ENCODE measurements at regions not wholly inside any gene's neighbourhood (a gene's known extent, or its start where the extent isn't known, plus 50 kb on each side); places are given as distances from the start of the nearest gene placed in this dataset.
"Not testable (repeated sequence)": the region's sequence is repeated elsewhere in the genome, so short reads cannot be mapped to it uniquely, and the experiment has no call there.

GRCh38 chrX:138856881-138857604 lies 145.5 kb upstream of the FGF13 start:
- DNase-seq: no peak

DNA sequence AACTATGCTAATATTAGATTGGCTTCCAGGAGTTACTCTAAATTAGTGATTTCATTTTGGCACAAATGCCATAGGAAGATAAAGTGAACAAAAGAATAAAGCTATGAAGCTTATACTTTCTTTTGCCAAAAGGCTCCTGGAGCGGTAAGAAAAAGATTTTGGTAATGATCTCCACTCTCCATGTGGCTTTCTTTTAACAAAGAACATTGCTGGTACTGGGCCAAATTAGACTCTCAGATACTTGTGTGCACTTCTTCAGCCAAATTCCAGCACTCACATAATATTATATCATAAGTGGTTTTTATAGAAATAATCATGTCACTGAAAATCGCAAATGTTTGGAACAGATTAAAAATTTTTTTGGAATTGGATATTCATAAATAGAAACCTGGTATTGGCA lies 142.4 kb upstream of the FGF13 start:
- no peak for DNase-seq

GRCh38 chrX:138849521-138849920 lies 138.0 kb upstream of the FGF13 start:
- DNase-seq: no peak

GRCh38 chrX:138847930-138848329 lies 136.4 kb upstream of the FGF13 start:
- DNase-seq: no peak

DNA sequence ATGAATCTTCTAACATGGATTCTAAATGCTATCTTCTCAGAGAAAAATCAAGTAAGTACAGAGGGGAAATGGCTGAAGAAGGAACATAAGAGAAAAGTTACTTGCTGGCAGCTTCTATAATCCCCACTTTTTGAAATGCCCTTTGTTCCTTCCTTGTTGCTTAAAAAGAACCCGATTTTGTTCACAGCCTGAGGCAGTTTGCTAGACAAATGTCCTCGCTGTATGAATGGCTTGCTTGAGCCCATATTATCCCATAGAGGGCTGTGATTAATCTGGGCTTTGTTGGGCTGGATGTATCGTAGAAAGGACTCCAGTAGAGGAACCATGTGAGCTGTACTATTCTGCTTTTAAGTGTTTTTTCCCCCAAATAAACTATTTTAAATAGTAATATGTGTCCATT lies 134.3 kb upstream of the FGF13 start:
- DNase-seq: no peak

GRCh38 chrX:138807400-138807799 lies 95.9 kb upstream of the FGF13 start:
- DNase-seq: not testable (repeated sequence)

DNA sequence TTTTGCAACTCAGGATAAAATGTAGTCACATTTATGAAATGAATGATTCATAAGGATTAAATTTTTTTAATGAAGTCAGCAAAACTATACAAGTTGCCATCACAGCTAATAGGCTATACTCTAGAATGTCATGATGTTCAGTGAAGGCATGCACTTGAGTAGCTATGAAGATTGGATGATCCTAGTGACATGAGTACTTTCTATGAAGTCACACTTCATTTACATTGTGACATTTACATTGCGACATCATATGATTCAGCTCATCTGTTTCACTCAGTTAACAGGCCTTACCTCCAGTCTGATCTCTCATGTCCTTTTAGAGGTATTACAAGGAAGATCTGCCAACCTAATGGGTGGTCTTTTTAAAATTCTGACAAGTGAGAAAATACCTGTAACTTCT lies 82.7 kb upstream of the FGF13 start:
- DNase-seq: no peak

DNA sequence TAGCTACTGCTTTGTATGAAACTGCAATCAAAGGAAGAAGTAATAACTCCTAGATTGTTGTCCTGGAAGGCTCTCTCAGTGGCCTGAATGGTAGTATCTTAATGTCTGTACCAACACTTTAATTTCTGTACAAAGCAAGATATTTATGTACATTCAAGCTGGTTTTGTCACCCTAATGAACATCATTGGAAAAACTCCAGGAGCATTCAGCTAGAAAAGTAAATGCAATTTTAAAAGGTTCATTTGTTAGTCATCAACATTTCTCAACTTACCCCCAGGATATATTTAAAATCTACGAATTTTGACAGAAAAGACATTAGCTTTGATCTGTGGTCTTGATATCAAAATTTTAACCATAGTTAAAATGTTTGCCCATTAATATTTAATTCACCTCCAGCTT lies 80.0 kb upstream of the FGF13 start:
- DNase-seq: no peak

DNA sequence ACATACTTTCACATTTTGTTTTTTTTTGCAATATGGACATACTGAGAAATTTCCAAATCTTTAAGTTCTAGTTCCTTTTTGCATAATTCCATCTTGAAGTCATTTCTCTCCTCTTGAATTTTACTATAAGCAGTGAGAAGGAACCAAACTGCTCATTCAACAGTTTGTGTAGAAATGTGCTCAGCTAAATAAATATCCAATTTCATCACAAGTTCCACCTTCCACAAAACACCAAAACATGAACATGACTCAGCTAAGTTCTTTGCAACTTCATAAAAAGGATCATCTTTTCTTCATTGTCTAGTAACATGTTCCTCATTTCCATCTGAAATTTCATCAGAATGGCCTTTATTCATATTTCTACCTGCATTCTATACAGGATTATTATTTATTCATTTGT lies 77.3 kb upstream of the FGF13 start:
- no peak for DNase-seq

GRCh38 chrX:138778576-138778909 lies 67.0 kb upstream of the FGF13 start:
- DNase-seq: not testable (repeated sequence)

GRCh38 chrX:138777908-138778575 lies 66.5 kb upstream of the FGF13 start:
- not testable (repeated sequence) for DNase-seq

DNA sequence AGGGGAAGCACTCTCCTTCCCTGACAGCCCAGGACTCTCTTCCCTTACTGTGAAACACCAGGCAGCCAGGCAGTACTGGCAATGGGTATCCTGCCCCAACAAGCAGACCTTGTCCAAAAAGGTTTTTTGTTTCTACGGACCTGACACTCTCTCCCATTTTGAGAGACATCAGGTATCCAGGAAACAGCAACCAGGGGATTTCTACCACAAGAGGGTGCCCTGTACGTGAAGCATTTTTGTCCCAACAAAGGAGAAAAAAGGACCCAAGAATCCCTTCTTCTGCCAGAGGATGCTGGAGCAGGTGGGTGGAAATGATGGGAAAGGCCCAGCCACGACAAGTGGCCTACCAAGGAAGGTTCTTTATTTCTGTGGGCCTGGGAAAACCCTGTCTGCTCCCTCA lies 65.7 kb upstream of the FGF13 start:
- DNase-seq: no peak

DNA sequence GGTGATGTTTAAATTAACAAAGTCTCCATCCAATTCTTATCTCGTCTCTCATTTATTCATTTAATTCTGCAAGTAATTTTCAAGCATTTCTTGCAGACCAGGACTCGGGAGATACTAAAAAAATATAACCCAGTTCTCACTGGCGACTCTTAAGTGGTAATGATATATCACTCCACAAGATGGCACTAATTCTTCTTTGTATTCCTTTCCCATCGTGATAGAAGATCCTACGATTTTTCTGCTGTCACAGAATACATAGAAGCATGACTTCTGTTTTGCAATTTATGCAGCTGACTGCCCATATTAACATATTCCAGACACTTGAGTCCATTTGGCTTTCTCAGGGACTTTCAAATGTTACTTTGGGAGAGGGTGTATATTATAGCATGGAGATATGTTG lies 64.0 kb upstream of the FGF13 start:
- DNase-seq: no peak

- DNase-seq: no peak
Observed at GRCh38 chrX:138771047-138771446, 59.5 kb upstream of the FGF13 start.

DNA sequence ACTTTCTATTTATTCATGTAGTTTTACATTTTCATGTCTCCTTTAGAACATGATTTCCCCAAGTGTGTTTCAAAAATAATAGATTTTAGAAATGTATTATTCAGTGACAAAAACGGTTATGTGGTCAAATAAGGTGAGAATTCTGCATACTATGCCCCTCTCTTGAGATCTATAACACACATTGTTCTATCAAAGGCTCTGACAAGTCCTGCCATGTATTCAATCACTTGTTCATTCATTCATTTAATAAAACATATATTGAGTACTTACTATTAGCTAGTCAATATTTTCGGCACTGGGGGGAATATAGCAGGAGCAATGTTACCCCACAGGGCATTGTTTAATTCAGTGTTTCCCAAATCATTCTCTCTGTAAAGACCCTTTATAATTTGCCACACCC lies 58.4 kb upstream of the FGF13 start:
- DNase-seq: no peak

DNA sequence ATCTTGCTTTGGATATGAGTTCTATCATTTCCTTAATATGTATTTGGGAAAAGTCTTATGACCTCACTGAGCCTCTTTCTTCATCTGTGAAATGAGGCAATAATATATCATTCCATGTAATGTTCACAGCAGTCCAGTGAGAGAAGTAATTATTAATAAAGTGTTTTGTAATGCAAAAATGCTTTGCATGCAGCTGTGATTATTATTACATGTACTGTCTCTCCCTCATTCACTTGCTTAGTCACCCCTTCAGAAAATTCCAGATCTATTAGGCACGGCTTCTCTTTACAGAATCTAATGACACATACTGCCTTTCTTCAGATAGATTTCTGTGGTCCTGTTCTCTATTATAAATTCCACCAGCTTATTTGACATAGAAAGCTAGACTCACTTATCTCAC lies 53.5 kb upstream of the FGF13 start:
- DNase-seq: no peak

DNA sequence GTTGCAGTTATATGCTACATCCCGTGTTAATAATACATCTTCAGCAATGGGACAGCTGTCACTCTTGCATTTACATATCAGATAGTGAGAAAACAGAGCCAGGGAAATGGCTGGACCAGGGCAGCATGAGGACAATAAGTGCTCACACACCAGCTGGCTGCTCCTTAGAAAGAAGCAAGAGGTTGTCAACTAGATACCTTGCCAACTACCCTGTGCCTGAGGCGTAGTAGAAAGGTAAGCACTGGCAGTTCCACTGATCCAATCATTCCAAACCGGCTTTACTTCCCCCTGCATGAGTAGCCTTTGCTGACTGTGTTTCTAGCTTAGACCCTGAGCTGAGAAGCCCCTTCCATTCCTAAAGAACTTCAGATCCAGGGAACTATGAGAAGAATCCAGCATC lies 52.2 kb upstream of the FGF13 start:
- no peak for DNase-seq

- no peak for DNase-seq
Observed at GRCh38 chrX:138761380-138761779, 49.9 kb upstream of the FGF13 start.
